K562 (cell line): ENCODE measurements at regions not wholly inside any gene's neighbourhood (a gene's known extent, or its start where the extent isn't known, plus 50 kb on each side); places are given as distances from the start of the nearest gene placed in this dataset.

Experiments used
- ATAC-seq: fragments of 200-7000 bp; cut with Tn5 transposase; 3 replicates; pipeline ENCODE4 v1.9.1; 2020; ENCODE audit warnings: moderate library complexity
- BruUV-seq: library from RNA; stranded (reverse); fragments of 400-500 nt; replicated peaks from 2 replicates; lab custom pipeline; 2021; lab: Mats Ljungman, UMichigan
- CTCF ChIA-PET: fragments of 300-600 bp; formaldehyde crosslinking; extraction: SDS; loops from one replicate; lab custom pipeline; 2021; ENCODE audit warnings: low intra/inter-chr PET ratio; lab: Yijun Ruan, JAX
- POLR2A ChIA-PET: fragments of 300-600, 350-650 bp; sonication (Branson Sonifier 250); formaldehyde crosslinking; extraction: SDS; loops from one replicate; lab custom pipeline; 2021; ENCODE audit warnings: antibody characterized with exemption, inconsistent platforms; lab: Yijun Ruan, JAX
- DNase-seq, 4 experiments: peaks; one replicate each; pipeline versions ENCODE4 v3.0.0 to v3.0.0-alpha.2; 2011 to 2018; ENCODE audit warnings: low spot score in 3 of 4, mixed read lengths in 3 of 4; ENCODE audit errors: extremely low read depth in 1 of 4
- FAIRE-seq: peaks from 2 replicates; lab custom pipeline; 2011; peaks lifted over from hg19 to GRCh38; lab: Jason Lieb, UNC
- H2AFZ ChIP-seq: 2 replicates; pipeline ENCODE4 v1.6.0; 2011; ENCODE audit warnings: low read depth, low read length, control low read depth, inconsistent platforms
- H3K27ac ChIP-seq: fragments of 200-600 bp; 3 replicates; pipeline ENCODE4 v1.8.0; 2011; ENCODE audit warnings: low read depth, mild to moderate bottlenecking, control low read depth, inconsistent platforms, low read length, moderate library complexity, mixed read lengths; ENCODE audit errors: extremely low read depth
- H3K27me3 ChIP-seq, 2 experiments: fragments of 300-600 bp in 1 of 2; 2 replicates in 1 of 2; 3 replicates in 1 of 2; pipeline versions ENCODE4 v1.6.0 to v1.8.0; 2011; ENCODE audit warnings: inconsistent platforms in 2 of 2, low read length in 2 of 2, mild to moderate bottlenecking in 1 of 2, mixed read lengths in 1 of 2, moderate library complexity in 1 of 2; ENCODE audit not compliant: control insufficient read depth in 2 of 2, insufficient read depth in 2 of 2
- H3K36me3 ChIP-seq: fragments of 300-600 bp; 3 replicates; pipeline ENCODE4 v1.8.0; 2011; ENCODE audit warnings: mild to moderate bottlenecking, low read length, inconsistent platforms; ENCODE audit not compliant: control insufficient read depth, insufficient read depth
- H3K4me1 ChIP-seq, 2 experiments: fragments of 200-600 bp in 1 of 2; replicated peaks in 1 of 2; 2 replicates in 1 of 2; 3 replicates in 1 of 2; pipeline versions ENCODE4 v1.5.1 to v1.8.0; 2011; ENCODE audit warnings: inconsistent platforms in 2 of 2, low read length in 2 of 2, mild to moderate bottlenecking in 1 of 2, mixed read lengths in 1 of 2, moderate library complexity in 1 of 2; ENCODE audit not compliant: control insufficient read depth in 2 of 2, insufficient read depth in 2 of 2
- H3K4me2 ChIP-seq: 2 replicates; pipeline ENCODE4 v1.6.1; 2011; ENCODE audit warnings: low read length, control low read depth, inconsistent platforms, mixed read lengths; ENCODE audit not compliant: insufficient read depth
- H3K4me3 ChIP-seq: fragments of 200-600 bp; sonication (generic), shearing (Covaris generic); 2 replicates; pipeline ENCODE4 v1.5.1; 2016; ENCODE audit warnings: control low read depth, inconsistent platforms
- H3K79me2 ChIP-seq: fragments of 200-600 bp; 3 replicates; pipeline ENCODE4 v1.8.0; 2011; ENCODE audit warnings: low read length, inconsistent platforms; ENCODE audit not compliant: control insufficient read depth, insufficient read depth
- H3K9ac ChIP-seq, 2 experiments: 2 replicates each; pipeline versions ENCODE4 v1.6.0 to v1.6.1; 2011; ENCODE audit warnings: low read depth in 2 of 2, low read length in 2 of 2, control low read depth in 1 of 2, inconsistent platforms in 1 of 2, mild to moderate bottlenecking in 1 of 2, mixed read lengths in 1 of 2; ENCODE audit not compliant: insufficient read depth in 1 of 2
- H3K9me1 ChIP-seq: one replicate; pipeline ENCODE4 v1.6.0; 2011; ENCODE audit warnings: inconsistent platforms, mild to moderate bottlenecking, low read length, moderate library complexity; ENCODE audit not compliant: control insufficient read depth, insufficient read depth
- H3K9me3 ChIP-seq: replicated peaks from 2 replicates; pipeline ENCODE4 v1.5.1; 2011; ENCODE audit warnings: low read depth, low read length, inconsistent platforms; ENCODE audit not compliant: control insufficient read depth, insufficient read depth
- H4K20me1 ChIP-seq: replicated peaks from 2 replicates; pipeline ENCODE4 v1.6.1; 2011; ENCODE audit warnings: low read length, inconsistent platforms, mixed read lengths; ENCODE audit not compliant: control insufficient read depth, insufficient read depth
- CHD2 ChIP-seq: IDR thresholded peaks from 2 replicates; pipeline ENCODE4 v1.6.1; 2011; ENCODE audit warnings: low read depth, low read length
- DMBX1 ChIP-seq: fragments of 250-450 bp; sonication (Bioruptor Pico); IDR thresholded peaks from 2 replicates; pipeline ENCODE4 v1.8.0; 2022; ENCODE audit warnings: inconsistent platforms, mild to moderate bottlenecking, moderate library complexity, borderline replicate concordance
- ETS1 ChIP-seq: conservative IDR thresholded peaks from 2 replicates; pipeline ENCODE4 v1.6.1; 2011; ENCODE audit warnings: low read depth, mild to moderate bottlenecking, low read length; ENCODE audit not compliant: control insufficient read depth
- HDAC2 ChIP-seq: fragments of 450-650 bp; IDR thresholded peaks from 2 replicates; pipeline ENCODE4 v1.6.1; 2016; ENCODE audit warnings: mild to moderate bottlenecking
- PHF8 ChIP-seq: fragments of 200-600 bp; sonication (generic); IDR thresholded peaks from 2 replicates; pipeline ENCODE4 v1.6.1; 2012; ENCODE audit warnings: mixed run types, mild to moderate bottlenecking, inconsistent platforms, low read length, moderate library complexity, borderline replicate concordance
- POU5F1 ChIP-seq: fragments of 150-350 bp; IDR thresholded peaks from 2 replicates; pipeline ENCODE4 v1.6.1; 2014; ENCODE audit warnings: borderline replicate concordance, low read length, low read depth, mild to moderate bottlenecking; ENCODE audit not compliant: partially characterized antibody
- TAF7 ChIP-seq: fragments of 450-650 bp; IDR thresholded peaks from 2 replicates; pipeline ENCODE4 v1.6.1; 2016; ENCODE audit warnings: missing genetic modification characterization, missing compliant biosample characterization
- ZNF592 ChIP-seq: fragments of 450-650 bp; IDR thresholded peaks from 2 replicates; pipeline ENCODE4 v1.6.1; 2017; ENCODE audit warnings: antibody characterized with exemption, mild to moderate bottlenecking
- ZNF75A ChIP-seq: fragments of 450-650 bp; formaldehyde crosslinking; IDR thresholded peaks from 2 replicates; pipeline ENCODE4 v1.4.0; 2020; ENCODE audit warnings: mild to moderate bottlenecking
- WGBS: fragments of 100-300 bp; shearing (Covaris generic); methylation state at CpG from one replicate; pipeline ENCODE4 v1.1.6; 2016; ENCODE audit warnings: low coverage, mixed read lengths; ENCODE audit not compliant: insufficient coverage; ENCODE audit errors: missing lambda C conversion rate; 5-methylcytosine and 5-hydroxymethylcytosine counted together
- in situ Hi-C: fragments of 300-500 bp; cut with MboI; formaldehyde crosslinking; loops from 4 replicates; pipeline ENCODE4 v1.15.0; 2018; ENCODE audit warnings: inconsistent platforms, mixed read lengths
- intact Hi-C: fragments of 100-400 bp; cut with micrococcal nuclease; formaldehyde crosslinking; loops from 2 replicates; pipeline ENCODE4 v1.14.2; 2022

GRCh38 chr22:49185312-49185969 lies 642.2 kb downstream of the BRD1 start:
- ATAC-seq, result no peak
- in situ Hi-C loops, result no loop called here

GRCh38 chr22:49184736-49185135 lies 642.9 kb downstream of the BRD1 start:
- 2% methylated on average over 15 of the region's 15 CpGs for WGBS
- Histone ChIP-seq H3K9ac (no peak overlapping the region), H3K27me3 (peaks cover 0 to 11% of the 10 kb centered on the region in 2 experiments; a peak in 3 of 5 replicates), H3K27ac (no peak overlapping the region), H3K4me2 (no peak overlapping the region), H3K79me2 (no peaks in the 10 kb centered on the region), H3K9me3 (no peaks in the 10 kb centered on the region), H3K4me3 (no peak overlapping the region), H3K4me1 (no peaks in the 10 kb centered on the region; a peak in 1 of 5 replicates), H2AFZ (no peak overlapping the region), H3K9me1 (no peaks in the 10 kb centered on the region), H3K36me3 (no peaks in the 10 kb centered on the region), H4K20me1 (no peaks in the 10 kb centered on the region)
- no peak for DNase-seq
- intact Hi-C loops, result no loop called here
- FAIRE-seq, result no peak
- ATAC-seq, result no peak
- ChIA-PET CTCF (no interaction called here), POLR2A (no interaction called here)
- no TSS peak for BruUV-seq
- in situ Hi-C loops, result no loop called here
- TF ChIP-seq CHD2, result no peak
- no peak for TF ChIP-seq DMBX1 (CRISPR knock-in tag)
- no peak for TF ChIP-seq PHF8
- no peak for TF ChIP-seq ZNF75A (CRISPR knock-in tag)
- TF ChIP-seq TAF7 (tag), result no peak
- TF ChIP-seq ETS1, result no peak
- TF ChIP-seq HDAC2, result no peak
- no peak for TF ChIP-seq ZNF592

More at GRCh38 chr22:49185312-49185969, 642.2 kb downstream of the BRD1 start:
- Histone ChIP-seq H3K9ac (no peak overlapping the region), H3K36me3 (no peaks in the 10 kb centered on the region), H4K20me1 (no peaks in the 10 kb centered on the region), H3K9me1 (no peaks in the 10 kb centered on the region), H2AFZ (no peak overlapping the region), H3K27me3 (peaks cover 0 to 11% of the 10 kb centered on the region in 2 experiments; a peak in 3 of 5 replicates), H3K27ac (no peak overlapping the region), H3K79me2 (no peaks in the 10 kb centered on the region), H3K9me3 (no peaks in the 10 kb centered on the region), H3K4me3 (no peak overlapping the region), H3K4me1 (no peaks in the 10 kb centered on the region; a peak in 1 of 5 replicates)
- intact Hi-C loops, result no loop called here
- DNase-seq (no peak), FAIRE-seq (no peak)
- POLR2A ChIA-PET, result no interaction called here
- WGBS, result 0% methylated on average over 3 of the region's 4 CpGs
- BruUV-seq, result no TSS peak
- TF ChIP-seq POU5F1 (no peak), ZNF75A (CRISPR knock-in tag) (no peak)
- TF ChIP-seq, all 486 proteins: peak for 0
- H3K4me2 ChIP-seq, result no peak overlapping the region
- CTCF ChIA-PET, result no interaction called here
